Common myeloid progenitor, CD34-positive (primary cell): ENCODE measurements at regions not wholly inside any gene's neighbourhood (a gene's known extent, or its start where the extent isn't known, plus 50 kb on each side); places are given as distances from the start of the nearest gene placed in this dataset.

ENCODE experiments used
- CTCF ChIA-PET: fragments of 350-600 bp; sonication (Branson Sonifier 250); formaldehyde crosslinking; loops from one replicate; lab custom pipeline; 2021; ENCODE audit warnings: antibody characterized with exemption; lab: Charles Lee
- POLR2A ChIA-PET: fragments of 350-600 bp; sonication (Branson Sonifier 250); formaldehyde crosslinking; loops from one replicate; lab custom pipeline; 2021; ENCODE audit warnings: antibody characterized with exemption; lab: Charles Lee
- DNase-seq, 3 donors: peaks; one replicate each; pipeline versions ENCODE4 v3.0.0 to v3.0.0-alpha.2; 2013
- H3K27ac ChIP-seq, 2 experiments: 1 replicate in 1 of 2; 2 replicates in 1 of 2; pipeline ENCODE4 v1.7.0; 2013; ENCODE audit warnings: inconsistent platforms in 2 of 2, low read length in 2 of 2, mild to moderate bottlenecking in 2 of 2, low read depth in 1 of 2, moderate library complexity in 1 of 2; ENCODE audit not compliant: severe bottlenecking in 2 of 2, insufficient read depth in 1 of 2, poor library complexity in 1 of 2
- H3K27me3 ChIP-seq, 5 experiments: replicated peaks in 2 of 5; 1 replicate in 3 of 5; 2 replicates in 2 of 5; pipeline versions ENCODE4 v1.6.1 to v1.7.0; 2013; ENCODE audit warnings: low read length in 4 of 5, mild to moderate bottlenecking in 2 of 5, moderate library complexity in 2 of 5, inconsistent platforms in 1 of 5; ENCODE audit not compliant: insufficient read depth in 5 of 5, control insufficient read depth in 4 of 5
- H3K36me3 ChIP-seq, 4 experiments: 1 replicate in 2 of 4; 2 replicates in 2 of 4; pipeline versions ENCODE4 v1.6.1 to v1.7.0; 2013; ENCODE audit warnings: low read length in 3 of 4, control low read depth in 1 of 4, mild to moderate bottlenecking in 1 of 4; ENCODE audit not compliant: control insufficient read depth in 4 of 4, insufficient read depth in 4 of 4
- H3K4me1 ChIP-seq, 4 experiments: 1 replicate in 3 of 4; 2 replicates in 1 of 4; pipeline versions ENCODE4 v1.6.1 to v1.7.1; 2013; ENCODE audit warnings: low read length in 3 of 4, mild to moderate bottlenecking in 3 of 4, control low read depth in 1 of 4, inconsistent platforms in 1 of 4, moderate library complexity in 1 of 4; ENCODE audit not compliant: control insufficient read depth in 4 of 4, insufficient read depth in 4 of 4; ENCODE audit errors: control extremely low read depth in 1 of 4
- H3K4me3 ChIP-seq, 7 experiments: 1 replicate in 4 of 7; 2 replicates in 3 of 7; pipeline versions ENCODE4 v1.5.1 to v1.7.0; 2013; ENCODE audit warnings: mild to moderate bottlenecking in 7 of 7, low read length in 6 of 7, moderate library complexity in 6 of 7, inconsistent platforms in 2 of 7, low read depth in 2 of 7, control low read depth in 1 of 7; ENCODE audit not compliant: insufficient read depth in 4 of 7, control insufficient read depth in 1 of 7; ENCODE audit errors: extremely low read depth in 1 of 7
- H3K9me3 ChIP-seq, 5 experiments: 1 replicate in 4 of 5; 2 replicates in 1 of 5; pipeline versions ENCODE4 v1.6.1 to v1.7.1; 2013; ENCODE audit warnings: low read length in 4 of 5, mild to moderate bottlenecking in 2 of 5, inconsistent platforms in 1 of 5, low read depth in 1 of 5, moderate library complexity in 1 of 5; ENCODE audit not compliant: control insufficient read depth in 4 of 5, insufficient read depth in 2 of 5; ENCODE audit errors: control extremely low read depth in 1 of 5
- WGBS: methylation state at CpG from one replicate; pipeline ENCODE4 v1.1.5; 2013; ENCODE audit not compliant: insufficient coverage; 5-methylcytosine and 5-hydroxymethylcytosine counted together

GRCh38 chr3:178445139-178445538 lies 91.1 kb upstream of the KCNMB2 start:
- DNase-seq, result no peak
- ChIA-PET CTCF (no interaction called here), POLR2A (no interaction called here)
- no peak overlapping the region for H3K27ac ChIP-seq
- no peak overlapping the region for H3K4me3 ChIP-seq
- WGBS, result 90% methylated on average over 1 of the region's 4 CpGs
- H3K36me3 ChIP-seq, result no peaks in the 10 kb centered on the region
- no peaks in the 10 kb centered on the region for H3K4me1 ChIP-seq
- H3K27me3 ChIP-seq, result no peaks in the 10 kb centered on the region
- H3K9me3 ChIP-seq, result peaks cover 0 to 1% (median 0%) of the 10 kb centered on the region in 5 experiments

GRCh38 chr3:178446059-178446458 lies 90.2 kb upstream of the KCNMB2 start:
- WGBS, result no CpG with 5 or more reads among the region's 1 CpG
- no peak for DNase-seq
- Histone ChIP-seq H3K4me1 (no peaks in the 10 kb centered on the region), H3K27me3 (no peaks in the 10 kb centered on the region), H3K27ac (no peak overlapping the region), H3K36me3 (no peaks in the 10 kb centered on the region), H3K9me3 (peaks cover 0 to 1% (median 0%) of the 10 kb centered on the region in 5 experiments), H3K4me3 (no peak overlapping the region)
- CTCF ChIA-PET, result interaction anchor here (1.2 kb wide), 1 partner anchor 10 kb away, joined by 4 read pairs; no protein-coding TSS in a partner anchor
- POLR2A ChIA-PET, result no interaction called here

- ChIA-PET CTCF (no interaction called here), POLR2A (no interaction called here)
- Histone ChIP-seq H3K27ac (no peak overlapping the region), H3K4me1 (no peaks in the 10 kb centered on the region), H3K9me3 (peaks cover 0 to 1% (median 0%) of the 10 kb centered on the region in 5 experiments), H3K36me3 (no peaks in the 10 kb centered on the region), H3K4me3 (no peak overlapping the region), H3K27me3 (no peaks in the 10 kb centered on the region)
- no CpG with 5 or more reads among the region's 3 CpGs for WGBS
- DNase-seq, result no peak
Observed at GRCh38 chr3:178450476-178450875, 85.8 kb upstream of the KCNMB2 start.

- Histone ChIP-seq H3K4me1 (no peaks in the 10 kb centered on the region), H3K27me3 (peaks cover 0 to 3% (median 0%) of the 10 kb centered on the region in 5 experiments), H3K9me3 (peaks cover 0 to 1% (median 0%) of the 10 kb centered on the region in 5 experiments), H3K36me3 (no peaks in the 10 kb centered on the region), H3K4me3 (no peak overlapping the region), H3K27ac (no peak overlapping the region)
- POLR2A ChIA-PET, result no interaction called here
- DNase-seq, result no peak
- CTCF ChIA-PET, result no interaction called here
Observed at GRCh38 chr3:178451799-178452198, 84.4 kb upstream of the KCNMB2 start.

- ChIA-PET POLR2A (no interaction called here), CTCF (interaction anchor here (1.0 kb wide), 1 partner anchor 11 kb away, joined by 3 read pairs; no protein-coding TSS in a partner anchor)
- WGBS, result 100% methylated on average over 2 of the region's 4 CpGs
- DNase-seq, result no peak
- no peaks in the 10 kb centered on the region for H3K4me1 ChIP-seq
- H3K4me3 ChIP-seq, result no peak overlapping the region
- peaks cover 0 to 3% (median 0%) of the 10 kb centered on the region in 5 experiments for H3K27me3 ChIP-seq
- H3K36me3 ChIP-seq, result no peaks in the 10 kb centered on the region
- H3K27ac ChIP-seq, result no peak overlapping the region
- H3K9me3 ChIP-seq, result no peaks in the 10 kb centered on the region
Observed at GRCh38 chr3:178454726-178455125, 81.5 kb upstream of the KCNMB2 start.

- POLR2A ChIA-PET, result no interaction called here
- no peak for DNase-seq
- no CpG with 5 or more reads among the region's 1 CpG for WGBS
- no peak overlapping the region for H3K4me3 ChIP-seq
- H3K36me3 ChIP-seq, result no peaks in the 10 kb centered on the region
- CTCF ChIA-PET, result interaction anchor here (1.0 kb wide), 1 partner anchor 11 kb away, joined by 3 read pairs; no protein-coding TSS in a partner anchor
- peaks cover 0 to 3% (median 0%) of the 10 kb centered on the region in 5 experiments for H3K27me3 ChIP-seq
- H3K9me3 ChIP-seq, result no peaks in the 10 kb centered on the region
- H3K27ac ChIP-seq, result no peak overlapping the region
- no peaks in the 10 kb centered on the region for H3K4me1 ChIP-seq
Observed at GRCh38 chr3:178455226-178455625, 81.0 kb upstream of the KCNMB2 start.

GRCh38 chr3:178455946-178456345 lies 80.3 kb upstream of the KCNMB2 start:
- ChIA-PET CTCF (no interaction called here), POLR2A (no interaction called here)
- Histone ChIP-seq H3K27ac (no peak overlapping the region), H3K27me3 (peaks cover 0 to 3% (median 0%) of the 10 kb centered on the region in 5 experiments), H3K4me3 (no peak overlapping the region), H3K36me3 (no peaks in the 10 kb centered on the region), H3K4me1 (no peaks in the 10 kb centered on the region), H3K9me3 (no peaks in the 10 kb centered on the region)
- WGBS, result no CpG with 5 or more reads among the region's 1 CpG
- no peak for DNase-seq
